ENCODE measurements at regions not wholly inside any gene's neighbourhood (a gene's known extent, or its start where the extent isn't known, plus 50 kb on each side); places are given as distances from the start of the nearest gene placed in this dataset.

DNA sequence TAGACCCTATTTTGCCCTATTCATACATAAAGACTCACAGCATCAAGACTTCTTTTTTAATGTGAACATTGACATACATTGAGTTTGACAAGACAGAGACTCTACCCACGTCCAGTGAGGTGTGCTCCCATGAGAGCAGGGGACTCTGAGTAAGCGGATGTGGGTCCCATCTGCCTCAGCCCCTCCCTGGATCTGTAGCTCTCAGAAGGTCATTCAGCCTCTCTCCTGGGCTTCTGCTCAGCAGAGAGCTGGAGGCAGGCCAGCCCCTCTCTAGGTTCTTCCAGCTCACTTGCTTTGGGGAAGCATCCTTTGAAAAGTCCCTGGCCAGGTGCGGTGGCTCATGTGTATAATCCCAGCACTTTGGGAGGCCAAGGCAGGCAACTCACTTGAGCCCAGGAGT, 146.9 kb upstream of the ZMIZ1 start:
- H3K27ac ChIP-seq (ENCODE audit: low read length) = no peak overlapping the region
- DNase-seq (no peak), ATAC-seq (replicated peaks in 1 of 4) (no peak)
- ChIA-PET CTCF (no interaction called here), POLR2A (no interaction called here)
- no peaks in the 10 kb centered on the region for H3K9me3 Mint-ChIP-seq
- no peaks in the 10 kb centered on the region for H3K36me3 Mint-ChIP-seq
- peaks cover 0 to 23% of the 10 kb centered on the region in 2 experiments for H3K27me3 ChIP-seq (replicated peaks in 1 of 2; ENCODE audit: control insufficient read depth in 2 of 2, extremely low read depth in 1 of 2, insufficient read depth in 2 of 2, low read length in 1 of 2)
- H3K9me3 ChIP-seq = no peaks in the 10 kb centered on the region
- H3K4me3 ChIP-seq (ENCODE audit: control insufficient read depth in 1 of 2, extremely low read depth in 1 of 2, low read length in 1 of 2) = no peak overlapping the region
- peaks cover 4 to 5% of the 10 kb centered on the region in 2 donors for H3K27me3 Mint-ChIP-seq
- no peak overlapping the region for H3K4me3 Mint-ChIP-seq
- H3K4me1 ChIP-seq (ENCODE audit: control insufficient read depth in 1 of 2, extremely low read depth in 1 of 2, insufficient read depth in 2 of 2, low read length in 2 of 2) = no peaks in the 10 kb centered on the region
- 89% methylated on average over 3 of the region's 3 CpGs for WGBS (ENCODE audit: insufficient coverage)
- H3K27ac Mint-ChIP-seq = no peak overlapping the region
- no peaks in the 10 kb centered on the region for H3K36me3 ChIP-seq (ENCODE audit: control insufficient read depth in 2 of 2, extremely low read depth in 1 of 2, insufficient read depth in 1 of 2, low read length in 1 of 2)
- no peaks in the 10 kb centered on the region for H3K4me1 Mint-ChIP-seq

DNA sequence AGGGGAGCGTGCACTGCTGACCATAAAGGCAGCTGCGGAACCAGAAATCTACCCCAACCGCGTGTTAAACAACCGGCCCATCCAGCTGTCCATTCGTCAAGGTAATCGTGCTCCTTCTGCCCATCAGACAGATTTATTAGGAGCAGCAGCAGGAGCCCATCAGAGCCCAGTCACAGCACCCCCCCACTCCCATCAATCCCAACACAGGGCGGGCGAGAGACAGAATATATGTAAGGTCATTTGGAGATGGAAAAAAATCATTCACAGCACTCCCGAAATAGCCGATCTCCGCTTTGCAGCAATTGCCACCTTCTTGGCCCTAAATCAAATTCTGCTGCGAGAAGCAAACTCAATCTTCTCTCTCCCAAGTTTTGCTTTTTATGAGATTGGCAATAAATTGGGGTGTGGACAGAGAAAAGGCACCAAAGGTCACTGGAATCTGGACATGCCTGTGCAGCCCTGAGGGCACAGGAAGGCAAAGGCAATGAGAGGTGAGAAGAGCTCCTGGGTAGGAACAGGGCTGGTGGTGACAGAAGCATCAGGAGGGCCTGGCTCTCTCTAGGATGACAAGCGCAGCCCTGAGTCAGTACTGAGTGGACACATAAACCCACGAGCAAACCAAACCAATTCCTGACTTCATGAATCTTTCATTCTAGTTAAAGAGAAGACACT, 145.0 kb upstream of the ZMIZ1 start:
- CTCF ChIA-PET = no interaction called here
- no peak for DNase-seq
- no peak overlapping the region for H3K27ac ChIP-seq (ENCODE audit: low read length)
- Mint-ChIP-seq H3K4me3 (no peak overlapping the region), H3K27ac (no peak overlapping the region), H3K4me1 (no peaks in the 10 kb centered on the region), H3K27me3 (peaks cover 4 to 5% of the 10 kb centered on the region in 2 donors), H3K36me3 (no peaks in the 10 kb centered on the region), H3K9me3 (no peaks in the 10 kb centered on the region)
- H3K36me3 ChIP-seq (ENCODE audit: control insufficient read depth in 2 of 2, extremely low read depth in 1 of 2, insufficient read depth in 1 of 2, low read length in 1 of 2) = no peaks in the 10 kb centered on the region
- WGBS (ENCODE audit: insufficient coverage) = 90% methylated on average over 8 of the region's 15 CpGs
- peaks cover 0 to 29% of the 10 kb centered on the region in 2 experiments for H3K27me3 ChIP-seq (replicated peaks in 1 of 2; ENCODE audit: control insufficient read depth in 2 of 2, extremely low read depth in 1 of 2, insufficient read depth in 2 of 2, low read length in 1 of 2)
- POLR2A ChIA-PET = no interaction called here
- H3K4me1 ChIP-seq (ENCODE audit: control insufficient read depth in 1 of 2, extremely low read depth in 1 of 2, insufficient read depth in 2 of 2, low read length in 2 of 2) = no peaks in the 10 kb centered on the region
- no peaks in the 10 kb centered on the region for H3K9me3 ChIP-seq
- ATAC-seq (replicated peaks in 1 of 4) = no peak
- H3K4me3 ChIP-seq (ENCODE audit: control insufficient read depth in 1 of 2, extremely low read depth in 1 of 2, low read length in 1 of 2) = no peak overlapping the region

- 61% methylated on average over 3 of the region's 7 CpGs for WGBS (ENCODE audit: insufficient coverage)
- POLR2A ChIA-PET = no interaction called here
- H3K36me3 Mint-ChIP-seq = no peaks in the 10 kb centered on the region
- H3K27me3 Mint-ChIP-seq = peaks cover 4 to 5% of the 10 kb centered on the region in 2 donors
- no peaks in the 10 kb centered on the region for H3K9me3 ChIP-seq
- no peak overlapping the region for H3K4me3 Mint-ChIP-seq
- H3K27ac ChIP-seq (ENCODE audit: low read length) = no peak overlapping the region
- H3K36me3 ChIP-seq (ENCODE audit: control insufficient read depth in 2 of 2, extremely low read depth in 1 of 2, insufficient read depth in 1 of 2, low read length in 1 of 2) = no peaks in the 10 kb centered on the region
- H3K9me3 Mint-ChIP-seq = no peaks in the 10 kb centered on the region
- H3K4me3 ChIP-seq (ENCODE audit: control insufficient read depth in 1 of 2, extremely low read depth in 1 of 2, low read length in 1 of 2) = no peak overlapping the region
- no peaks in the 10 kb centered on the region for H3K4me1 ChIP-seq (ENCODE audit: control insufficient read depth in 1 of 2, extremely low read depth in 1 of 2, insufficient read depth in 2 of 2, low read length in 2 of 2)
- DNase-seq = no peak
- H3K4me1 Mint-ChIP-seq = no peaks in the 10 kb centered on the region
- peaks cover 0 to 29% of the 10 kb centered on the region in 2 experiments for H3K27me3 ChIP-seq (replicated peaks in 1 of 2; ENCODE audit: control insufficient read depth in 2 of 2, extremely low read depth in 1 of 2, insufficient read depth in 2 of 2, low read length in 1 of 2)
- CTCF ChIA-PET = no interaction called here
- no peak for ATAC-seq (replicated peaks in 1 of 4)
- no peak overlapping the region for H3K27ac Mint-ChIP-seq
Measured at GRCh38 chr10:78924319-78925003, 144.3 kb upstream of the ZMIZ1 start.

- Mint-ChIP-seq H3K36me3 (no peaks in the 10 kb centered on the region), H3K4me1 (no peaks in the 10 kb centered on the region), H3K27ac (no peak overlapping the region), H3K4me3 (no peak overlapping the region), H3K27me3 (peaks cover 2% of the 10 kb centered on the region in 2 donors), H3K9me3 (no peaks in the 10 kb centered on the region)
- CTCF ChIA-PET = no interaction called here
- ATAC-seq (replicated peaks in 1 of 4) = no peak
- Histone ChIP-seq H3K9me3 (no peaks in the 10 kb centered on the region), H3K4me1 (ENCODE audit: control insufficient read depth in 1 of 2, extremely low read depth in 1 of 2, insufficient read depth in 2 of 2, low read length in 2 of 2) (no peaks in the 10 kb centered on the region), H3K27me3 (replicated peaks in 1 of 2; ENCODE audit: control insufficient read depth in 2 of 2, extremely low read depth in 1 of 2, insufficient read depth in 2 of 2, low read length in 1 of 2) (peaks cover 0 to 22% of the 10 kb centered on the region in 2 experiments), H3K36me3 (ENCODE audit: control insufficient read depth in 2 of 2, extremely low read depth in 1 of 2, insufficient read depth in 1 of 2, low read length in 1 of 2) (no peaks in the 10 kb centered on the region), H3K4me3 (ENCODE audit: control insufficient read depth in 1 of 2, extremely low read depth in 1 of 2, low read length in 1 of 2) (no peak overlapping the region), H3K27ac (ENCODE audit: low read length) (no peak overlapping the region)
- POLR2A ChIA-PET = no interaction called here
- no peak for DNase-seq
- WGBS (ENCODE audit: insufficient coverage) = 60% methylated on average over 3 of the region's 6 CpGs
Measured at GRCh38 chr10:78925275-78925674, 143.5 kb upstream of the ZMIZ1 start.

DNA sequence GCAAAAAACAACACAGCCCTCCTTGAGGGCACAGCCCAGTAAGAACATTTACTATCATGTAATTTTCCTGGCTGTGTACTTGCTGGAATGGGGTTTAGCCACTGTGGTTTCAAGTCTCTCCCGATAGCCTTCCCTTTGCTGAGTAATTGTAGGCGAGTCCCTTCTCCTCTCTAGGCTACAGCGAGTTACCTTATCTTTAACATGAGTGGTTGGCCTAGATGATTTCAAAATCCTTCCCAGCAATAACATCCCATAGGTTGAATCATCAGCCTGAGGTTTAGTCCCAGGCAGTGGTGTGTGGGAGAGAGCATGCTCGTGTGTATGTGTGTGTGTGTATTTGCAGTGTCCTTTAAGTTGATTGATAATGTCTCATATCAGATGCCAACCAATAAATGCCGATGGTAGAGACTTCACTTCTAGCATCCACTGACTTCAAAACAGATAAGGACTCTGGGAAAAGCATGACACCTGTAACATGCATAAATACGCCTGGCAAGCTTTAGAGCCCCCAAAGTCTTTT, 142.9 kb upstream of the ZMIZ1 start:
- H3K9me3 Mint-ChIP-seq = no peaks in the 10 kb centered on the region
- Histone ChIP-seq H3K4me1 (ENCODE audit: control insufficient read depth in 1 of 2, extremely low read depth in 1 of 2, insufficient read depth in 2 of 2, low read length in 2 of 2) (no peaks in the 10 kb centered on the region), H3K4me3 (ENCODE audit: control insufficient read depth in 1 of 2, extremely low read depth in 1 of 2, low read length in 1 of 2) (no peak overlapping the region), H3K27me3 (replicated peaks in 1 of 2; ENCODE audit: control insufficient read depth in 2 of 2, extremely low read depth in 1 of 2, insufficient read depth in 2 of 2, low read length in 1 of 2) (peaks cover 0 to 22% of the 10 kb centered on the region in 2 experiments), H3K9me3 (no peaks in the 10 kb centered on the region), H3K27ac (ENCODE audit: low read length) (no peak overlapping the region), H3K36me3 (ENCODE audit: control insufficient read depth in 2 of 2, extremely low read depth in 1 of 2, insufficient read depth in 1 of 2, low read length in 1 of 2) (no peaks in the 10 kb centered on the region)
- ChIA-PET POLR2A (interaction anchor here in 1 of 2 donors (0.6 kb wide), 1 partner anchor 175 kb away, joined by 4 read pairs; no protein-coding TSS in a partner anchor), CTCF (no interaction called here)
- ATAC-seq (replicated peaks in 1 of 4) (no peak), DNase-seq (no peak)
- no peak overlapping the region for H3K27ac Mint-ChIP-seq
- no peaks in the 10 kb centered on the region for H3K36me3 Mint-ChIP-seq
- 100% methylated on average over 1 of the region's 6 CpGs for WGBS (ENCODE audit: insufficient coverage)
- H3K4me3 Mint-ChIP-seq = no peak overlapping the region
- no peaks in the 10 kb centered on the region for H3K4me1 Mint-ChIP-seq
- peaks cover 0 to 5% of the 10 kb centered on the region in 2 donors for H3K27me3 Mint-ChIP-seq

- 84% methylated on average over 11 of the region's 11 CpGs for WGBS (ENCODE audit: insufficient coverage)
- H3K4me3 Mint-ChIP-seq = no peak overlapping the region
- no peak overlapping the region for H3K27ac Mint-ChIP-seq
- no peaks in the 10 kb centered on the region for H3K9me3 ChIP-seq
- H3K4me3 ChIP-seq (ENCODE audit: control insufficient read depth in 1 of 2, extremely low read depth in 1 of 2, low read length in 1 of 2) = no peak overlapping the region
- POLR2A ChIA-PET = no interaction called here
- H3K36me3 ChIP-seq (ENCODE audit: control insufficient read depth in 2 of 2, extremely low read depth in 1 of 2, insufficient read depth in 1 of 2, low read length in 1 of 2) = no peaks in the 10 kb centered on the region
- DNase-seq (no peak), ATAC-seq (replicated peaks in 1 of 4) (no peak)
- H3K27me3 Mint-ChIP-seq = peaks cover 0 to 6% of the 10 kb centered on the region in 2 donors
- CTCF ChIA-PET = no interaction called here
- no peaks in the 10 kb centered on the region for H3K4me1 ChIP-seq (ENCODE audit: control insufficient read depth in 1 of 2, extremely low read depth in 1 of 2, insufficient read depth in 2 of 2, low read length in 2 of 2)
- H3K9me3 Mint-ChIP-seq = no peaks in the 10 kb centered on the region
- H3K36me3 Mint-ChIP-seq = no peaks in the 10 kb centered on the region
- no peaks in the 10 kb centered on the region for H3K4me1 Mint-ChIP-seq
- H3K27me3 ChIP-seq (replicated peaks in 1 of 2; ENCODE audit: control insufficient read depth in 2 of 2, extremely low read depth in 1 of 2, insufficient read depth in 2 of 2, low read length in 1 of 2) = peaks cover 0 to 26% of the 10 kb centered on the region in 2 experiments
- H3K27ac ChIP-seq (ENCODE audit: low read length) = no peak overlapping the region
Measured at GRCh38 chr10:78927257-78927995, 141.3 kb upstream of the ZMIZ1 start.

Measured in T-cell (primary cell).